ENCODE measurements at regions not wholly inside any gene's neighbourhood (a gene's known extent, or its start where the extent isn't known, plus 50 kb on each side); places are given as distances from the start of the nearest gene placed in this dataset.

GRCh38 chr5:124828731-124829234 lies 82.3 kb upstream of the ZNF608 start:
- no peak for TF ChIP-seq CTCF (IDR thresholded peaks at IDR 0.05)
- TF ChIP-seq POLR2A (IDR thresholded peaks at IDR 0.05): no peak

Data from lower leg skin (tissue), 3 donors.